Adrenal gland (tissue), 9 donors: ENCODE measurements at regions not wholly inside any gene's neighbourhood (a gene's known extent, or its start where the extent isn't known, plus 50 kb on each side); places are given as distances from the start of the nearest gene placed in this dataset.
A peak's percentile ranks its signal among the peaks of the same experiment; 100 is the strongest.

Experiments
- DNase-seq, 7 donors: peaks; one replicate each; pipeline ENCODE4 v3.0.0-alpha.2; 2019 to 2020
- H3K27ac ChIP-seq, 5 donors: fragments of 200-600 bp; sonication (generic) in 4 of 5; 1 replicate in 3 of 5; 2 replicates in 2 of 5; pipeline versions ENCODE4 v1.5.1 to v1.8.0; 2016 to 2020; ENCODE audit warnings: mild to moderate bottlenecking in 1 of 5
- H3K27me3 ChIP-seq: fragments of 200-600 bp; 2 replicates; pipeline ENCODE4 v1.8.0; 2021
- H3K36me3 ChIP-seq, 2 donors: fragments of 200-600 bp; replicated peaks in 1 of 2; 1 replicate in 1 of 2; 2 replicates in 1 of 2; pipeline versions ENCODE4 v1.5.1 to v1.8.0; 2018 to 2022
- H3K4me1 ChIP-seq, 2 donors: fragments of 200-600 bp; replicated peaks in 1 of 2; 1 replicate in 1 of 2; 2 replicates in 1 of 2; pipeline versions ENCODE4 v1.5.1 to v1.8.0; 2018 to 2021
- H3K4me3 ChIP-seq, 4 donors: fragments of 200-600 bp; sonication (generic) in 3 of 4; one replicate each; pipeline ENCODE4 v1.5.1; 2016 to 2018
- H3K9me3 ChIP-seq, 3 donors: fragments of 200-600 bp; sonication (generic) in 1 of 3; replicated peaks in 1 of 3; 1 replicate in 2 of 3; 2 replicates in 1 of 3; pipeline versions ENCODE4 v1.5.1 to v1.8.0; 2016 to 2021
- POLR2A ChIP-seq, 2 donors: fragments of 450-650 bp; IDR thresholded peaks; one replicate each; pipeline ENCODE4 v1.6.1; 2017; ENCODE audit warnings: antibody characterized with exemption in 2 of 2, mild to moderate bottlenecking in 2 of 2, moderate library complexity in 1 of 2
- WGBS, 4 donors: extraction: QIAGEN DNeasy Blood & Tissue Kit in 2 of 4; methylation state at CpG; one replicate each; pipeline versions ENCODE4 v1.1.5 to v1.1.7; 2013 to 2017; 5-methylcytosine and 5-hydroxymethylcytosine counted together
- intact Hi-C, 2 donors: fragments of 100-400 bp; cut with DNase I; formaldehyde crosslinking; loops; one replicate each; pipeline versions ENCODE4 v1.14.1 to v1.15.0; 2022 to 2023
- TF ChIP-seq, protein P1 (sequence below), 6 experiments: fragments of 450-650 bp in 4 of 6; fragments of 200-600 bp in 2 of 6; sonication (generic) in 1 of 6; IDR thresholded peaks; 1 replicate in 5 of 6; 2 replicates in 1 of 6; pipeline versions ENCODE4 v1.5.1 to v1.8.0; 2016 to 2021; ENCODE audit warnings: antibody characterized with exemption in 6 of 6, mild to moderate bottlenecking in 2 of 6, moderate library complexity in 1 of 6
- donor health status: healthy with polysubstance abuse.
- donor health status: Bipolar disorder and iron deficiency.
- donor health status: DM: yes; HTN: yes; CAD: no.
- donor health status: DM: no; HTN: no; CAD: no.
- donor health status: DM: no; HTN: no; CAD: no.

DNA sequence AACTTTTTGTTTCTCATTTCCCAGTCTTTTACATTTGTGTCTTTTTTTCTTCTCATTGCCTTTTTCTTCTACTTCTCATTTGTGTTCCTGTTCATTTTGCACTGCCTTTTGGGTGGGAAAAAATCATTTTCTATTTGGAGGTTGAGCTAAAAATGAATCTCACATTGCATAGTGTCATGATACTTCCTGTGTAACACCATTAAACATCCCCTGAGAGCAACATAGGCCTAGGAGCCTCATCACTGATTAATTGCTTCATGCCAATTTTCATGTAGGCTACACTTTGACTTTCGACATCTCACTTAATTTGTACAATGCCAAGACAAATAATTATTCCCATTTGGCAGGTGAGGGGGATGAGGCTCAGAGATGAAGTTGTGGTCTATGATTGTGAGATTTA is 279.2 kb downstream of the EDEM1 start:
- no peaks in the 10 kb centered on the region for H3K9me3 ChIP-seq
- H3K4me1 ChIP-seq, result no peaks in the 10 kb centered on the region
- H3K27me3 ChIP-seq, result no peaks in the 10 kb centered on the region
- TF ChIP-seq, protein P1, sequence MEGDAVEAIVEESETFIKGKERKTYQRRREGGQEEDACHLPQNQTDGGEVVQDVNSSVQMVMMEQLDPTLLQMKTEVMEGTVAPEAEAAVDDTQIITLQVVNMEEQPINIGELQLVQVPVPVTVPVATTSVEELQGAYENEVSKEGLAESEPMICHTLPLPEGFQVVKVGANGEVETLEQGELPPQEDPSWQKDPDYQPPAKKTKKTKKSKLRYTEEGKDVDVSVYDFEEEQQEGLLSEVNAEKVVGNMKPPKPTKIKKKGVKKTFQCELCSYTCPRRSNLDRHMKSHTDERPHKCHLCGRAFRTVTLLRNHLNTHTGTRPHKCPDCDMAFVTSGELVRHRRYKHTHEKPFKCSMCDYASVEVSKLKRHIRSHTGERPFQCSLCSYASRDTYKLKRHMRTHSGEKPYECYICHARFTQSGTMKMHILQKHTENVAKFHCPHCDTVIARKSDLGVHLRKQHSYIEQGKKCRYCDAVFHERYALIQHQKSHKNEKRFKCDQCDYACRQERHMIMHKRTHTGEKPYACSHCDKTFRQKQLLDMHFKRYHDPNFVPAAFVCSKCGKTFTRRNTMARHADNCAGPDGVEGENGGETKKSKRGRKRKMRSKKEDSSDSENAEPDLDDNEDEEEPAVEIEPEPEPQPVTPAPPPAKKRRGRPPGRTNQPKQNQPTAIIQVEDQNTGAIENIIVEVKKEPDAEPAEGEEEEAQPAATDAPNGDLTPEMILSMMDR (IDR thresholded peaks at IDR 0.05), result no peak
- no peak for TF ChIP-seq POLR2A (IDR thresholded peaks at IDR 0.05)
- no peaks in the 10 kb centered on the region for H3K36me3 ChIP-seq
- no peak overlapping the region for H3K27ac ChIP-seq
- no peak for DNase-seq
- 71 to 100% (median 82%) methylated on average over 1 of the region's 1 CpG for WGBS, 4 donors
- H3K4me3 ChIP-seq, result no peak overlapping the region
- intact Hi-C loops, result no loop called here

DNA sequence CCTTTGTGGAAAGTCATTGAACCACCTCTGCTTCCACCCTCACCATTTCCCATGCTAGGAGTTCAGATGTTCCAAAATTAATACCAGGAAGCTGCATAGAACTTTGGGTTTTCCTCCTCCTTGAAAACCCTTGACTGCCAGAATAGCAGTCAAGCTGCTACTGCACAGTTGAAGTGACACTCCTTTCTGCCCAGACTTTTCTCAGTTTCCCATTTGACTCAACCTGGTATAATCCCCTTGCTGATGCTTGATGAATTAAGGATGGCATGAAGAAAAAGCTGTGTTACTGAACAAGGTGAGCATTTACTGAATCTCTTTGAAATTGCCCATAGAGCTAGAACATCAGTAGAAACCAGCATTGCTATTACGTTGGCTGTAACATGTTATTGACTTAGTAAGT is 286.0 kb downstream of the EDEM1 start:
- H3K9me3 ChIP-seq, result peaks cover 0 to 4% (median 0%) of the 10 kb centered on the region in 3 donors
- TF ChIP-seq, protein P1 (IDR thresholded peaks at IDR 0.05), result no peak
- TF ChIP-seq POLR2A (IDR thresholded peaks at IDR 0.05), result no peak
- no peak overlapping the region for H3K27ac ChIP-seq
- no peaks in the 10 kb centered on the region for H3K4me1 ChIP-seq
- intact Hi-C loops, result no loop called here
- H3K27me3 ChIP-seq, result no peaks in the 10 kb centered on the region
- WGBS, 4 donors, result 72 to 81% (median 79%) methylated on average over 1 of the region's 1 CpG
- no peak overlapping the region for H3K4me3 ChIP-seq
- DNase-seq, result no peak
- no peaks in the 10 kb centered on the region for H3K36me3 ChIP-seq

DNA sequence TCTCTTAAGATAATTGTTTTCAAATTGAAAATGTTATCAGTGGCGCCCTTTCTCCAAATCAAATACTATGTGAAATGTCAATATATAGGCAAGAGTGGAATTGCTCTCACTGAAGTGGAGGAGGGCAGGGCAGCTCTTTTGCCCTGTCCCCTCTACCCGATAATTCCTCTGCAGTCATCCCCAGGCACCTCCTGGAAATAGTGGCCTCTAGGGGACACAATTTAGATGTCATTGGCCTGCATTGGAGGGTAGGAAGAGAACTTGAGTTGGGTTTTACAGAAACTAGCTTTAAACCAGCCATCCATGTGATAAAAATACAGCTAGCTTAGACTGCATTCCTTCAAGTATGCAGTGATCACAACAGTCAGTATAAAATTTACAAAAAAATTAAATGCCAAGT is 288.9 kb downstream of the EDEM1 start:
- Histone ChIP-seq H3K36me3 (no peaks in the 10 kb centered on the region), H3K4me1 (no peaks in the 10 kb centered on the region), H3K4me3 (no peak overlapping the region), H3K27me3 (no peaks in the 10 kb centered on the region), H3K9me3 (peaks cover 0 to 4% (median 0%) of the 10 kb centered on the region in 3 donors), H3K27ac (no peak overlapping the region)
- intact Hi-C loops, result no loop called here
- 70 to 84% (median 76%) methylated on average over 2 of the region's 2 CpGs for WGBS, 4 donors
- TF ChIP-seq POLR2A (IDR thresholded peaks at IDR 0.05), result no peak
- TF ChIP-seq, protein P1 (IDR thresholded peaks at IDR 0.05), result no peak
- DNase-seq, result no peak

DNA sequence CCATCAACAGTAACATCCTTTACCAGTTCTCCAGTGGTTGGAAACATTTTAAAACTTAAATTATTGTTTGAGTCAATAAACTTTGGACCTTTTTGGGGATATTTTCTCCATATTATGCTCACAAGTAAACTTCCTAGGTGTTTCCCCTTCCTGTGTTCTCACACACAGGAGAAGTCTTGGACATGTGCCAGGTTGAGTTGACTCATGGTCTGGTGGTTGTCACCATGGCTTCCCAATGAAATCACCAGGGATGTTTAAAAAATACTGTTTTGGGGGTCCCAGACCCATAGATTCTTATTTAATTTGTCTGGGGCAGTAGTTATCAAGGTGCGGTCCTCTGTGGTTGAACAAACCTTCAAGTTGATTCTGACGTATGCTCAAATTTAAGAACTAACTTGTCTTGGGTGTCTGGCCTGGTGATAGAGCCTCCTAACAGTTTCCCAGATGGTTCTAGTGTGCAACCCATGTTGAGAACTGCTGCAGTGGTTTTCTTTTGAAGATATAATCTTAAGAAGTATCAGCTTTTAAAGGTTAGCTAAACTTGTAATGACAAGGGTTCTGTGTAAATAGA is 291.8 kb downstream of the EDEM1 start:
- no peaks in the 10 kb centered on the region for H3K27me3 ChIP-seq
- intact Hi-C loops, result no loop called here
- WGBS, 4 donors, result 86 to 100% (median 93%) methylated on average over 2 of the region's 2 CpGs
- TF ChIP-seq, protein P1 (IDR thresholded peaks at IDR 0.05), result no peak
- TF ChIP-seq POLR2A (IDR thresholded peaks at IDR 0.05), result no peak
- DNase-seq, result peak in 1 of 7 donors; percentile 7
- H3K36me3 ChIP-seq, result no peaks in the 10 kb centered on the region
- H3K4me1 ChIP-seq, result no peaks in the 10 kb centered on the region
- H3K4me3 ChIP-seq, result no peak overlapping the region
- H3K27ac ChIP-seq, result no peak overlapping the region
- H3K9me3 ChIP-seq, result no peaks in the 10 kb centered on the region
